NCI-H1092 (cell line): ENCODE measurements at regions not wholly inside any gene's neighbourhood (a gene's known extent, or its start where the extent isn't known, plus 50 kb on each side); places are given as distances from the start of the nearest gene placed in this dataset.

ENCODE experiments used
- DNase-seq: peaks from one replicate; lab custom pipeline; 2025; lab: John Stamatoyannopoulos, UW

DNA sequence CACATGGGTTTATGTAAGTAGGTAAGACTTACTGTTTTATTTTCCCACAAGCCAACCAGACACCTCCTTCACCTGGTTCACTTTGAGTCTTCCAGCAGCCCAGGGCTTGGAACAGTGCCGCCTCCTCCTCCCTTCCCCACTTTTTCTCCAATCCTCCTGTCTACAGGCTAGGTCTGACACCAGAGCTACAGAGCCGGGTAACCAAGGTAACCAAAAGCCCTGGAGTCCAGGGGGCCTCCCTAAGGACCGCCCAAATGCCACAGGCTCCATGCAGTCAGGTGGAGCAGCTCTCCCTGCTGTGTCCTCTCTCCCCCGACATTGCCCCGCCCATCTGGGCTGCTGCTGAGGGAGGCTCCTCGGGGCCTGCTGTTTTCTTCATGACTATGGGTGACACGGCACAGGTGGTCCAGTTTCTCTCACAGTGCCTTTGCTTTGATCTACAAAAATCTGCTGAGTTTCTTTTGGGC lies 138.0 kb upstream of the EFNA5 start:
- DNase-seq: no peak

DNA sequence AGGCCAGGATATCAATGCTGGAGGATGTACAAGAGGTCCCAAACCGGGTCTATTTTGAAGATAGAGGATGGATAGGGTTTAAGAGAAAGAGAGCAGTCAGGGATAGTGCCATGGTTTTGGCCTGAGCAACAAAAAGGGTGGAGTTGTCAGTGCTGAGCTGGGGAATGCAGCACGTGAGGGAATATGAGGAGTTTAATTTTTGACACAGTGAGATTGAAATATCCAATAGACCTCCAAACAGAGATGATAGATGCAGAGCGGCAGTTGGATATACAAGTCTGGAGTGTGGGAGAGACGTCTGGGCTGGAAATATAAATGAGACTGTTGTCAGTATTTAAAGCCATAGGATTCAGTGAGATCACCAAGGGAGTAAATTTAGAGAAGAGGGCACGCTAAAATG lies 136.7 kb upstream of the EFNA5 start:
- DNase-seq: no peak

DNA sequence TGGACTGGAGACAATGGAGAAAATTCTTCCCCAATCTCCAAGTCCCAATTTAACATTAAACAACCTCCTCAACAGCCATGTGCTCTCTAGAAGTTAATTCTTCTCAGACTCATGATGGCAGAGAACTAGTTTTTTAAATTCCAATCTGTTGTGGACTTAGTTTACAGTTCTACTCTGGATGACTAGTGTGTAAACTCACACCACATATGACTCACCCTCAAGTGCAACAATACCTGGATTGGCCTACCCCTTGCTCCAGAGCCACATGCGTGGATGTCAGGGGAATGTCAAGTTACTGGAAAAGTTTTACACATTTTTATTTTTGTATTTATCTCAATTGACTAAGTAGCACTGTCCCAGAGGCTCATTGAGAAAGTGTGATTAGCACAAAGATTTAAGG lies 136.0 kb upstream of the EFNA5 start:
- DNase-seq: no peak

DNA sequence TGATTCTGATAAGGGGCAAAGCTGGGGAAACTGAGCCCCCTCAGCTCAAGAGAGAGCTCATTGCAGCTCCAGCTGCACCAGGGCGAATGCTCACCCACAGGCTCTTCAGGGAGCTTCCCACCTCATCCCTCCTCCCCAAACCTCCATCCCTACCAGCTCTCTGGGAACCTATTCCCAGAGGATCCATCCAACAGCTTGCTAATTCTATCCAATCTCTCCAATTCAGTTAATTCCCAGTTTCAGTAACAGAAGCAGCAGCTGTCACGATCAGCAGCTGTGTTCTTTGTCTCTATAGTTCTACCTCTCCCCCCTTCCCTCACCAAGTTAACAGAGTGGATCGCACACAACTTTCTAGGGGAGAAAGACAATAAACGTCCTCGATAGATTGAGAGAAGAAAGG lies 135.5 kb upstream of the EFNA5 start:
- DNase-seq: no peak

DNA sequence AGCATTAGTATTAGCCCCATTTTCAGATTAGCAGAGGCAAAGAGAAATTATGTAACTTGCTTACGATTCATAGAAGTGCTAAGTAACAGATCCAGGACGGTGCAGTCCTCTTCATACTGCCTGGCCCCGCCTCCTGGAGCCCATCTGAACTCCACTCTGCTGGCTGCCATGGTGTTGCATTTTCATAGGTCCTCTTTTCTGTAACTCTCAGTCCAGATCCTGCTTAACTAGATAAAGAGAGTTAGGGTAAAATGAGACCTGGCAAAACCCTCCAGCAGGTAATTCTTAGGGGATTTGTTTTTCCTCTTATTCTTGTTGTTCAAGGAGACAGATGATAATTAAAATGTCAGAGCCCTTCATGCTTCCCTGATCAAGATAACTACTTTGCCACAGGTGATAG lies 135.1 kb upstream of the EFNA5 start:
- DNase-seq: peak; percentile 2

DNA sequence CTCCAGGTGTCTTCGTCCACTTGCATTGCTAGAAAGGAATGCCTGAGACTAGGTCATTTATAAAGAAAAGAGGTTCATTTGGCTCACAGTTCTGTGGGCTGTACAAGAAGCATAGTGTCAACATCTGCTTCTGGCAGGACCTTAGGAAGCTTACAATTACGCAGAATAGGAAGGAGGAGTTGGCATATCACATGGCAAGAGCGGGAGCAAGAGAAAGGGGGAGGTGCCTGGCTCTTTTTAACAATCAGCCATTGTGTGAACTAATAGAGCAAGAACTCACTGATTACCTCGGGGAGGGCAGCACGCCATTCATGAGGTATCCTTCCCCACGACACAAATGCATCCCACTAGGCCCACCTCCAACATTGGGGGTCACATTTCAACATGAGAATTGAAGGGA lies 134.4 kb upstream of the EFNA5 start:
- DNase-seq: no peak

DNA sequence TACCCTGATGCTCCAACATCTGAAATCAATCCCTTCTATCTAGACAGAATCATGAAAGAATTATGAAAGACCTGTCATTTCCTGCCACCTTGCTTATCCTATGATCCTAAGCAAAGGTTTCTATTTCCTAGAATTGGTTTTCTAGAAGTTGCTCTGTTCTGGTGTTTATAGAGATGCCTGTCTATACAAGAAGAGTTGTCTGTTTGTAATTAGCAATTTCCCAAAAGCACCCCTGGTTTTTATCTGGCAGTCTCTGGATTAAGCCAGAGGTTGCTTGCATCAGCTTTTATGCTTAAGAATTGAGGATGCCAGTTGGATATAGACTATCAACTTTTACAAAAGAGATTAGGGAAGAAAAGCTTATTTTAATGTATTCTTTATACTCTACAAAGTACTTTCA lies 133.0 kb upstream of the EFNA5 start:
- no peak for DNase-seq

DNA sequence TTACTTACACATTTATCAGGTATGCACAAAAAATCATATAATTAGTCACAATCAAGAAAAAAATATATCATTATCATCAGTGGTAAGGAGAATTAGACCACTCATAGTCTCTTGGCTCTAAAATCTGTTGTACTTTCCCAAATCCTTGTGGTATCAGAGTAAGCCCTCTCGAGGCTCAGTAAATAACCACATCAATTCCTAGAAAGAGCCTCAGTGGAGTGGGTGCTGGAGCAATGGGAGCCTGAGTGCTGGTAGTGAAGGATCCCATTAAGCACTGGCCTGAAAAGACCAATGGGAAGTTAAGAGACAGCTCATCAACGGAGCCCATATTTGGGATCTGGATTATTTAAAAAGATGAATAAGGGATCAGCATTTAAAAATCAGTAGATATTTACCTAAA lies 130.3 kb upstream of the EFNA5 start:
- DNase-seq: no peak

DNA sequence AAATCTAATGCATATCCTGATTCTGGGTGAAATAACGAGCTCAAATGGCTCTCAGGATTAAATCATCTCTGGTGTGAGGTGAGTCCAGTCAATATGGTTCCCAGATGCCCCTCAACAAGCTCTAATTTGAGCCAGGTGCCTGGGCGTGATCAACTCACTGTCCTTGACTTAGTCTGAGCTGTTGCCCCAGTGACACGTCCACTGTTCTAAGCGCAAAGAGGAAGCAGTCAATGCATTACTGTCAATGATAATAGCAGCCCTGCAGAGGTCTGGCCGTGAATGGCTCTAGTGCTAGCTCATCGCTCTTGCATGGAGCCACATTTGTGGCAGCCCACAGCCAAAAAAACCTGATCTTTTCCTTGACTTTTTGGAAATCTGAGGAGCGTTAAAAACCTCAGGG lies 128.6 kb upstream of the EFNA5 start:
- DNase-seq: no peak

DNA sequence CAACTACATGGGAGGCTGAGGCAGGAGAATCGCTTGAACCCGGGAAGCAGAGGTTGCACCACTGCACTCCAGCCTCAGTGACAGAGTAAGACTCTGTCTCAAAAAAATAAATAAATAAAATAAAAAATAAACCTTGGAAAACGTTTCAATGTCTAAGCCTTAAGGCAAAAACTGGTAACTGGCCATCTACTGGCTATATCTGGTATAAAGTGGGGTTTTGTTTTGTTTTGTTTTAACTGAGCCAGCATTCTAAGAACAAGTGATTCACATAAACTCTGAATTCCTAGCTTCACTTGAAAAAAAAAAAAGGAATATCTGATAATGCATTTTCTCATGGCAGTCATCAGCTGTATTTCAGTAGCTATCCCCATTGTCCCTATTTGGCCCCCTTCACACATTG lies 126.1 kb upstream of the EFNA5 start:
- no peak for DNase-seq

DNA sequence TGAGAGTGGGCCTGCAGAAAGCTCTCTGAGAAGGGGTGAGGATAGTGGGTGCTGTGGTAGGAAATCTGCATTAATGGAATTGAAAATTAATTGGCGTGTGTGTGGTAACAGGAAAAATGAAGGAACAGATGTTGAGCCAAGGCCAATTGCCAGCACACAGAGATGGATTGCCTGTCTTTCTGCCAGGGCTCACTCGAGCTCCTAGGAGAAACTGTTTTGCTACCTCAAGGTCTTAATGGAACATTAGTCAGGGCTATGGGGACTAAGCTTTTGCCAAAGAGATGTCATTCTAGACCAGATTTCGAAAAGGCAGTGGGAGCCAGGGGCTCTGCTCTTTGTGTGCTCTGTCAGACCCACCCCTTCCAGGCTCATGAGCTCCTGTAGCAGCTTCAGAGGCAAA lies 124.0 kb upstream of the EFNA5 start:
- DNase-seq: no peak

DNA sequence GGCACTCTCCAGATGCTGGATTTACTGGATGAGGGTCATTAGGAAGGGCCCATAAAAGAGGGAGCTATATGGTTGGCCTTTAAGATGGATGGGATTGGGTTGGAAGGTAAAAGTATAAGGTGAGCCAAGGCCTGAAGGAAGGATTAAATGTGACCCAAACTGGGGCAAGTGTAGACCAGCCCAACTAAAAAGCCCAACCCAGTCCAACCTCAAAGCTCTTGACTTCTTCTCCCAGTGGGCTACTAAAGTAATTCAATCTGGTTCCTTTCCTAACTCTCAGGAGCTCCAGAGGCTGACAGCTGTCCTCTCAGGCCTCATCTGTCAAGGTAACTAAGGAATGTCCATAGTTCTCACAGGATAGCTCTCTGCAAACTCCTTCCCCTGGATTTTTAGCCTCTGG lies 122.2 kb upstream of the EFNA5 start:
- no peak for DNase-seq

DNA sequence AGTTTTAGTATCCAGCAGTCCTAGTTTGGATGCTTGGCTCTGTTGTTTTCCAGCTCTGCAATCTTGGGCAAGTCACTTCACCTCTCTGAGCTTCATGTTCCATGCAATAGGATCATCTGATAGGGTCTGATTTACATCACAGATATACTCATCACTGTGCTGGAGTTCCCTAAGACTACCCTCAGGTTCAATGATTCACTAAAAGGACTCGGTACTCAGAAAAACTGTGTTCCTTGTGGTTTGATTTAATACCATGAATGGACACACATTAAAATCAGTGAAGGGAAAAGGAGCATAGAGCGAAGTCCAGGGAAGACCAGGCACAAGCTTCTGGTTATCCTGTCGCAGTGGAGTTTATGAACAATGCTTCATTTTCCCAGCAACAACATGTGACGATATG lies 119.9 kb upstream of the EFNA5 start:
- DNase-seq: no peak

DNA sequence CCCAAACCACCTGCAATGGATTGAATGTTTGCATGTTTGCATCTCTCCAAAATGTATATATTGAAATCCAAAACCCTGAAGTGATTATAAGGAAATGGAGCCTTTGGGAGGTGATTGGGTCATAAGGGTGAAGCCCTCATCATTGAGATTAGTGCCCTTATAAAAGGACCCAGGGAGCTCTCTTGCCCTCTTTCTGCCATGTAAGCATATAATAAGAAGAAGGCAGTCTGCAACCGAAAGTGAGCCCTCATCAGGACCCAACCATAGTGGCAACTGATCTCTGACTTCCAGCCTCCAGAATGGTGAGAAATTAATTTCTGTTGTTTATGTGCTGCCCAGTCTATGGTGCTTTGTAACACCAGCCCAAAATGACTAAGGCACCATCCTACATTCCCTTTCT lies 115.7 kb upstream of the EFNA5 start:
- no peak for DNase-seq

DNA sequence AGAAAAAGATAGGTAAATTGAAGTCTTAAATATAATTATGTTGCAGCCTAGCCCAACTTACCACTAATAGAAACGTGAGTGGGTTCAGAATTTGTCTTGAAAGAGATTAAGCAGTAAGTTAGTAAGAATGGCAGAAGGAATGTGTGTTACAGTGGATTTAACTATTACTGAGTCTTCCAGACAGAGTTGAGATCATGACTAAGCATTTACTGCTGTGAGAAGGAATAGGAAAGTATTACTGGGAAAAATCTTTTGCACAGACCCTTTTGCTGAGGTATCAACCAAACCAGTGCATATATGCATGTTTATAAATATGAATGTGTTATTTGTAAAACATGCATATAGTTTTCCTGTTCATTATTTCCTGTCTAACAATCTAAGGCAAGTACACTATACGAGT lies 112.8 kb upstream of the EFNA5 start:
- DNase-seq: no peak

DNA sequence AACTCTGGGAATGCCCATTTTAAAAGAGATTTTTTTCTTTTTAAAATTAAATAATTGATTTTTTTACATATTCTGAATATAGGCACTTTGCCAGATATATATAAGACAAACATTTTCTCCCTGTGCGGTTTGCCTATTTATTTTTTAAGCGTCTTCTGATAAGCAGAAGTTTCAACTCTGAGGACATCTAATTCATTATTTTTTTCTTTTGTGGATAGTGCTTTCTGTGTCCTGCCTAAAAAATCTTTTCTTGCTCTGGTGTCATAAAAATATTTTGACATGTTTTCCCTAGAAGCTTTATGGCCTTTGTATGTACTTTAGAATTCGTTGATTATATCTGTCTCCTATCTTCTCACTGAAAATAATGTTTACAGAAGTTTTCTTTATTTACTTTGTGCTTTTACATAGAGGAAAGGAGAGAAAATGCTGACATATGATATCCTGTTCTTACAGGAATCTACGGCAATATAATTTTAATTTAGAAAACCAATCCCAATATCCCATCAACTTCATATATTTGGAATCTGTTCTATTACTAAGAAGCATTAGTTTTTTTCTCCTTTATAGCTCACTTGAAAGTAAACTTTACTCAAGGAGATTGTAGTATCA lies 111.9 kb upstream of the EFNA5 start:
- no peak for DNase-seq

DNA sequence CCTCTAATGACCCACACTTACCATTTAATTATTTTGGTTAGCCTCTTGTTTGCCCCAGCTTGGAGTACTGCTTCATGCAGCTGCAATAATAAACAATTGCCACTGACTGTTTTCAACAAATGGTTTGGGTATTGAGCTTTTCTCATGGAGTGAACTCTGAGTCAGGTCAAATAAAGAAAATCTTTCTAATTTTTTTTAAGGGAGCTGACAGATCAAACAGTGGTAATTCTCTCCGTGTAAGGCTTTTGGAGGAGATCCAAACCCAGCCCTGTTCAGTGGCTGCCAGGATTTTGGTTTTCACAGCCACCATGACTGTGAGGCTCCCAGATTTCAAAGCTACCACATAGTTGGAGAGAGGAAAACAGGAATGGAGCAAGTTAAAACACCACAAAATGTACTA lies 110.7 kb upstream of the EFNA5 start:
- DNase-seq: no peak

DNA sequence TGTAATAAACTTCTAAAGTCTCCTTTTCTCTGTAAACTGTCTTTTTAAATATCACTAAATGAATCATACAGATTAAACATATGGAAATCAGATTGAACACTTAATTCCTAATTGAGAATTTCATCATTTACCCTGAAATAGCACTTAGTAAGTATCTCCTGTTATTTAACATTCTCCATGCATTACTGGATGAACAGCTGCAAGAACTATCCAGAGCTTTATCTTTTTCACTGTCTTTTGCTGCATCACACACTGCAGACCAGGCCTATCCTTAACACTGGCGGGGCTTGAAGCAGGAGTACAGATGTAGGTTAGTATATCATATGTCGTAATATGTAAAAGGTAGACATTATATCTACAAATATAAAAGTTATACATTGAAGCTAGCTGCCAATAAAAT lies 108.7 kb upstream of the EFNA5 start:
- DNase-seq: no peak

DNA sequence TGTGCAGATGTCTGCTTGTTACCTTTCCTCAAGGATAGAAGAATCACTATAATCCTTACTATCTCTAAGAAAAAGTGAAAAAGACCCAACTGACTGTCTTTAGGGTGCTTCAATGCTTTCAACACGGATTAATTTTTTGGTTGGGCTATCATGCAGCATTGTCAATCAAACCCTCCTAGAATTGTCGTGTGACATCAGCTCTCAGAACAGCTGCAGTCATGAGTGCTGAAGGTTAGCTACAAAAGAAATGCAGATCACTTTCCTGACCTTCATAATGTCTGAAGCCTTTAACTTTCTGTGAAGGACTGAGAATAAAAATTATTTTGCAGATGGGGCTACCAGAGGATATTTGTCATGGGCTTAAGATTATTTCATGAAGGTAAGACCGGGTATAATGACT lies 107.9 kb upstream of the EFNA5 start:
- DNase-seq: no peak

DNA sequence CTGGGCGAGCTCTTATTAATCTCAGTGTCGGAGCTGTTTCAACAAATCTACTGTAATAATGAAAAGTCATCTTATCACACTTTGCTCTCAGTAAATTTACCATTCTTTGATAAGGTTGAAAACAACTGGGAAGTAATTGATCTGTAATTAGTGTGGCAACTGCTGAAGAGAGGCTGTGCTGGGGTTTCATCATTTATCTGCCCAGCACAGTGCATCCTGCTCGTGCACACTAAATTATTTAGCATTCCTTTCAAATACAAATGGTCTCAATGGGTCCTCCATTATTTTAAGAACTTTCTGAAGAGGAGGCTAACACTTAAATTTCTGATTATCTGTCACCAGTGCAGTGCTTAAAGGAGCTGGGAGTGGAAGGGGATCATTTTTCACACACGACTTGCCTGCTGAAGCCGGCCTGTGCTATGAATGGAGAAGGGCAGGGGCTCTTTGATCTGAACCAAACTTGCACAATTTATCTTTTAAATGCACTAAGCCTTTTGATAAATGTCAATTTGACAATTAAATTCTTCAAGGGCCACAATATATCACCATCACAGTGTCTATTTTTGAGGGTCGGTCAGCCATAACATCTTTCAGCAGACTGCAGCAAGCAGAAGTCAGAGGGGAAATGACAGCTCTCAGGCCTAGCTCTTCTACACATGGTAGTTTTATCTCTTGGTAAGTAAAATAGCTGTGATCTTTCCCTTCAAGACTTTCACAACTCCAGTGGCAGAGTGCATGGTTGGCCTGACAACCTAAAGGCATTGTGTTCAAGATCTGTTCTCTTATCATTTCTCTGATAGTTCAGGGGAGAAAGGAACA lies 106.4 kb upstream of the EFNA5 start:
- no peak for DNase-seq

DNA sequence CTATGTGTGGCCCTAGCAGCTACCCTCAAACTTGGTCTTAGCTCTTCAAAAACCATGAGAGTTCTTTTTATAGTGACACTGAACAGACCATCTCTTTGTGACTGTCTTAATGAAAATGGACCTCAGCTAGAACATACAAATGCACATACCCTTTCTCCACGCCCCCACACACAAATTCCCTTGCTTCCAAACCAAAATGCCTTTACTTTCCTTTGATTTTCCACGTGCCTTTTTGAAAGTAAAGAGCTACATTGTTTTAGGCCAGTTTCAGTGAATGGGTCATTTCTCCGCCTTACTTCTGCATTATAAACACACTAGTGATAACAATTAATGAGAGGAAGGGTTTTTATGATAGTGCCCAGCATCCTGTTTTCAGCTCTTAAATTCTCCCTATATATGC lies 105.8 kb upstream of the EFNA5 start:
- DNase-seq: no peak

DNA sequence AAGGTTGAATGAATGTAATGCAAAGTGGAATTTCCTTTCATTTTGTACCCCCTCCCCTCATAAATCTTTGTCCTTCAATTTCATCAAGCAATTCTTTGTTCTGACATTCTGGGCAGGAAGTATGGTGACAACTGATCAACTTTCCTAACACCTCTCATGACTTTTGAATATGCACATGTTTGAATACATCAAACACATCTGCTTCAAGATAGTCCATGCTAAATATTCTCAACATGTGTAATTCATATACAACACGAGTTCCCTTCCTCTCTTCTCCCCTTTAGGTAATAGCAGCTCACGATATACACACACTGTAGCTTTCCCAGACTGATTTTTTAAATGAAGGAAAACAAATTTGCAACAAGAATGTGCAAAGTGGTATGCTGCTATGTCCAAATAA lies 103.6 kb upstream of the EFNA5 start:
- no peak for DNase-seq

DNA sequence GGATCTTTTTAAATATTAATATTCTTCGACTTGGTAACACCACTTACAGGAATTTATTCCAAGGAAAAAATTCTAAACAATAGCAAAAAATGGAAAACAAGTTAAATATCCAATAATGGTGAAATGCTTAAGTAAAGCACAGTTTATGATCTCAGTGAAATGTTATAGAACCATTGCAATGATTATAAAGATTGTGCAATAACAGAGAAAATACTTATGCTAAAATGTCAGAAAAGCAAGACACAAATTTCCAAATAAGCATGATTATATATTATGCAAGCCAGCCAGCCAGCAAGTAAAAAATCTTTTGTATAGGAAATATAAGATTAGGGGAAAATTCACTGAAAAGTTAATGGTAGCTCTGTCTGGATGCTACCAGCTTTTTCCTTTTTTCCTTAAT lies 102.7 kb upstream of the EFNA5 start:
- DNase-seq: no peak
